ENCODE measurements at regions not wholly inside any gene's neighbourhood (a gene's known extent, or its start where the extent isn't known, plus 50 kb on each side); places are given as distances from the start of the nearest gene placed in this dataset.

DNA sequence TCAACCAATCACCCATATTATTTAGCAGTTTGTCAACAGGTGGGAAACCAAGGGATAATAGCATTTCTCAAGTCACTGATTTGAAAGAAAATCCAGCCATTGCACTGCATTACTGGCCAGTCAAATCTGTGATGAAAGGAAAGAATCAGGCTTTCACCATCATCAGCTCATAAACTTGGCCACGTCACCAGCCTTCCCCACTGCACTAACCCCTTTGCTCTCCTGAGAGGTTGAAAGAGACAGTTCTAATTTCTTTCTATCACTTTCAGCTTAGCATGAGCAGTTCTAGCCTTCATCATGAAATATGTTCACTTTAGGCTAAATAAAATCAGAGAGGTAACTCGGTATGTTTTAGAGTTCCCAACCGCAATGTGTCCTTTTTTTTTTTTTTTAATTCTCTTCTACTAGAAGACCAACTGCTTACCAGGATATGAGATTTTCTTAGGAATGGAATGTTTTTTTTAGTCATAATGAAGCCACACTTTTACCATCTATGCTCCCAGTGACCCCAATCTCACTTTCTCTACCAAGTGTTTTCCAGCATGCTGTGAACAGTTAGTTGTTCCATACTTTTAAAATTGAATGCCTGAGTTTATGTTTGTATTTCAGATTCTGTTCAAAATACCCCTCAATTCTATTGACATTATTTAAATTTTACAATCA lies 55.7 kb upstream of the SLC7A11 start:
- DNase-seq (ENCODE audit: low read depth, low spot score) (no peak), FAIRE-seq (no peak)
- no peak overlapping the region for H3K4me2 ChIP-seq (ENCODE audit: control insufficient read depth, extremely low read depth, insufficient read depth, low read depth, low read length)

DNA sequence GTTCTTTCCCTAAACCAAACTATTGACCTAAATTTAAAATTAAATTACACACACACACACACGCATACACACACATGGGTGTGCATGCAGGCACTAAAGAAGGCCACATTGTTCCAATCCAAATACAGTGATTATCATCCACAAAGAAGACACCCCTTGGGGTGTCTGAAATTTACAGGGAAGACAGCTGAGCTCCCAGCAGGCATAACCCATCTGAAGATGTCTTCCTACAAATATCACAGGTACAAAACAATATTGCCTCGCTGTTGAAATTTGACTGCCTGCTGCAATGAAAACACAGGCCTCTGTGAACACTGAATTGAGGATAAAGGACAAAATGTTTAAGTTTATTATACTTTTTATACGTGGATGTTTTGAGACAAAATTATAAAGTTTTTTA lies 50.2 kb upstream of the SLC7A11 start:
- FAIRE-seq (no peak), DNase-seq (ENCODE audit: low read depth, low spot score) (no peak)
- Histone ChIP-seq H3K79me2 (ENCODE audit: control insufficient read depth, insufficient read depth, low read length) (no peaks in the 10 kb centered on the region), H3K9me1 (ENCODE audit: control insufficient read depth, extremely low read depth, insufficient read depth, low read length) (no peaks in the 10 kb centered on the region), H3K4me1 (ENCODE audit: control insufficient read depth, extremely low read depth, insufficient read depth, low read length) (no peaks in the 10 kb centered on the region), H3K4me3 (ENCODE audit: control insufficient read depth in 2 of 3, extremely low read depth in 1 of 3, insufficient read depth in 2 of 3, low read depth in 1 of 3, low read length in 3 of 3) (no peak overlapping the region), H3K4me2 (ENCODE audit: control insufficient read depth, extremely low read depth, insufficient read depth, low read depth, low read length) (no peak overlapping the region), H3K36me3 (ENCODE audit: control insufficient read depth in 2 of 2, extremely low read depth in 1 of 2, insufficient read depth in 2 of 2, low read length in 2 of 2) (no peaks in the 10 kb centered on the region), H3K27ac (ENCODE audit: control insufficient read depth, insufficient read depth, low read length) (no peak overlapping the region), H3K9me3 (ENCODE audit: control insufficient read depth, low read depth, low read length) (no peaks in the 10 kb centered on the region), H2AFZ (ENCODE audit: control insufficient read depth, low read length) (no peak overlapping the region), H3K9ac (ENCODE audit: control insufficient read depth, extremely low read depth, insufficient read depth, low read length) (no peak overlapping the region), H3K27me3 (ENCODE audit: control insufficient read depth, extremely low read depth, insufficient read depth, low read length) (no peaks in the 10 kb centered on the region), H4K20me1 (ENCODE audit: control insufficient read depth, extremely low read depth, insufficient read depth, low read length) (no peaks in the 10 kb centered on the region)
- dilution Hi-C loops (cut with MboI; ENCODE audit: extremely low pct_ligation_motif_present, low sequenced_read_pairs): no loop called here
- no peak for TF ChIP-seq EZH2 (IDR thresholded peaks at IDR 0.05; ENCODE audit: low read length)
- TF ChIP-seq, protein P1, sequence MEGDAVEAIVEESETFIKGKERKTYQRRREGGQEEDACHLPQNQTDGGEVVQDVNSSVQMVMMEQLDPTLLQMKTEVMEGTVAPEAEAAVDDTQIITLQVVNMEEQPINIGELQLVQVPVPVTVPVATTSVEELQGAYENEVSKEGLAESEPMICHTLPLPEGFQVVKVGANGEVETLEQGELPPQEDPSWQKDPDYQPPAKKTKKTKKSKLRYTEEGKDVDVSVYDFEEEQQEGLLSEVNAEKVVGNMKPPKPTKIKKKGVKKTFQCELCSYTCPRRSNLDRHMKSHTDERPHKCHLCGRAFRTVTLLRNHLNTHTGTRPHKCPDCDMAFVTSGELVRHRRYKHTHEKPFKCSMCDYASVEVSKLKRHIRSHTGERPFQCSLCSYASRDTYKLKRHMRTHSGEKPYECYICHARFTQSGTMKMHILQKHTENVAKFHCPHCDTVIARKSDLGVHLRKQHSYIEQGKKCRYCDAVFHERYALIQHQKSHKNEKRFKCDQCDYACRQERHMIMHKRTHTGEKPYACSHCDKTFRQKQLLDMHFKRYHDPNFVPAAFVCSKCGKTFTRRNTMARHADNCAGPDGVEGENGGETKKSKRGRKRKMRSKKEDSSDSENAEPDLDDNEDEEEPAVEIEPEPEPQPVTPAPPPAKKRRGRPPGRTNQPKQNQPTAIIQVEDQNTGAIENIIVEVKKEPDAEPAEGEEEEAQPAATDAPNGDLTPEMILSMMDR (optimal IDR thresholded peaks at IDR 0.05 in 1 of 3, IDR thresholded peaks at IDR 0.05 in 1 of 3, conservative IDR thresholded peaks at IDR 0.05 in 1 of 3; ENCODE audit: extremely low read depth in 1 of 3, insufficient read depth in 2 of 3, low read length in 3 of 3): no peak

More for the DNA sequence above, 55.7 kb upstream of the SLC7A11 start:
- Histone ChIP-seq H3K9me1 (ENCODE audit: control insufficient read depth, extremely low read depth, insufficient read depth, low read length) (no peaks in the 10 kb centered on the region), H4K20me1 (ENCODE audit: control insufficient read depth, extremely low read depth, insufficient read depth, low read length) (no peaks in the 10 kb centered on the region), H3K79me2 (ENCODE audit: control insufficient read depth, insufficient read depth, low read length) (no peaks in the 10 kb centered on the region), H2AFZ (ENCODE audit: control insufficient read depth, low read length) (no peak overlapping the region), H3K4me3 (ENCODE audit: control insufficient read depth in 2 of 3, extremely low read depth in 1 of 3, insufficient read depth in 2 of 3, low read depth in 1 of 3, low read length in 3 of 3) (no peak overlapping the region), H3K27ac (ENCODE audit: control insufficient read depth, insufficient read depth, low read length) (no peak overlapping the region), H3K27me3 (ENCODE audit: control insufficient read depth, extremely low read depth, insufficient read depth, low read length) (no peaks in the 10 kb centered on the region), H3K36me3 (ENCODE audit: control insufficient read depth in 2 of 2, extremely low read depth in 1 of 2, insufficient read depth in 2 of 2, low read length in 2 of 2) (no peaks in the 10 kb centered on the region), H3K4me1 (ENCODE audit: control insufficient read depth, extremely low read depth, insufficient read depth, low read length) (no peaks in the 10 kb centered on the region), H3K9me3 (ENCODE audit: control insufficient read depth, low read depth, low read length) (no peaks in the 10 kb centered on the region), H3K9ac (ENCODE audit: control insufficient read depth, extremely low read depth, insufficient read depth, low read length) (no peak overlapping the region)
- dilution Hi-C loops (cut with MboI; ENCODE audit: extremely low pct_ligation_motif_present, low sequenced_read_pairs): no loop called here
- no peak for TF ChIP-seq EZH2 (IDR thresholded peaks at IDR 0.05; ENCODE audit: low read length)
